ENCODE measurements at regions not wholly inside any gene's neighbourhood (a gene's known extent, or its start where the extent isn't known, plus 50 kb on each side); places are given as distances from the start of the nearest gene placed in this dataset.
A peak's percentile ranks its signal among the peaks of the same experiment; 100 is the strongest.

- Histone ChIP-seq H3K9ac (ENCODE audit: low read length) (no peak overlapping the region), H3K27me3 (ENCODE audit: insufficient read depth, low read length) (peaks cover 29% of the 10 kb centered on the region), H3K27ac (ENCODE audit: low read depth, low read length) (no peak overlapping the region), H3K4me2 (ENCODE audit: low read length) (peak overlapping the region; percentile 46), H3K4me3 (ENCODE audit: insufficient read depth, low read depth, low read length) (no peak overlapping the region), H3K79me2 (ENCODE audit: insufficient read depth, low read length) (no peaks in the 10 kb centered on the region), H2AFZ (ENCODE audit: low read depth, low read length) (no peak overlapping the region), H3K4me1 (ENCODE audit: insufficient read depth, low read length) (no peaks in the 10 kb centered on the region), H4K20me1 (ENCODE audit: insufficient read depth, low read length) (no peaks in the 10 kb centered on the region), H3K36me3 (ENCODE audit: insufficient read depth, low read length) (no peaks in the 10 kb centered on the region), H3K9me3 (ENCODE audit: insufficient read depth, low read depth, low read length) (no peaks in the 10 kb centered on the region)
- FAIRE-seq, result no peak
- Mint-ChIP-seq H3K36me3 (ENCODE audit: low read depth, unreplicated experiment) (no peaks in the 10 kb centered on the region), H3K27ac (ENCODE audit: unreplicated experiment) (no peak overlapping the region), H3K4me1 (ENCODE audit: low read depth, unreplicated experiment) (peaks cover 3% of the 10 kb centered on the region), H3K4me3 (ENCODE audit: unreplicated experiment) (peak overlapping the region; percentile 74), H3K9me3 (ENCODE audit: unreplicated experiment) (no peaks in the 10 kb centered on the region), H3K27me3 (ENCODE audit: low read depth, unreplicated experiment) (peaks cover 78% of the 10 kb centered on the region)
- TF ChIP-seq EZH2 (IDR thresholded peaks at IDR 0.05; ENCODE audit: insufficient read depth, low read length) (peak; percentile 4), CTCF (IDR thresholded peaks at IDR 0.05; ENCODE audit: insufficient read depth, low read depth, low read length) (no peak)
- no peak for DNase-seq (ENCODE audit: low read depth)
Observed at GRCh38 chr10:23694921-23695824, 256.3 kb downstream of the OTUD1 start.

GRCh38 chr10:23695825-23696420 is 257.0 kb downstream of the OTUD1 start:
- DNase-seq (ENCODE audit: low read depth) (no peak), FAIRE-seq (no peak)
- H3K27ac Mint-ChIP-seq (ENCODE audit: unreplicated experiment), result no peak overlapping the region
- peak overlapping the region; percentile 31 for H3K4me3 Mint-ChIP-seq (ENCODE audit: unreplicated experiment)
- TF ChIP-seq EZH2 (IDR thresholded peaks at IDR 0.05; ENCODE audit: insufficient read depth, low read length) (no peak), CTCF (IDR thresholded peaks at IDR 0.05; ENCODE audit: insufficient read depth, low read depth, low read length) (no peak)
- H3K27me3 ChIP-seq (ENCODE audit: insufficient read depth, low read length), result peaks cover 29% of the 10 kb centered on the region
- H3K27ac ChIP-seq (ENCODE audit: low read depth, low read length), result no peak overlapping the region
- H3K4me3 ChIP-seq (ENCODE audit: insufficient read depth, low read depth, low read length), result no peak overlapping the region
- no peak overlapping the region for H3K9ac ChIP-seq (ENCODE audit: low read length)
- no peaks in the 10 kb centered on the region for H3K9me3 Mint-ChIP-seq (ENCODE audit: unreplicated experiment)
- H3K4me1 ChIP-seq (ENCODE audit: insufficient read depth, low read length), result no peaks in the 10 kb centered on the region
- H3K36me3 Mint-ChIP-seq (ENCODE audit: low read depth, unreplicated experiment), result no peaks in the 10 kb centered on the region
- no peak overlapping the region for H3K4me2 ChIP-seq (ENCODE audit: low read length)
- no peaks in the 10 kb centered on the region for H4K20me1 ChIP-seq (ENCODE audit: insufficient read depth, low read length)
- H3K36me3 ChIP-seq (ENCODE audit: insufficient read depth, low read length), result no peaks in the 10 kb centered on the region
- H3K27me3 Mint-ChIP-seq (ENCODE audit: low read depth, unreplicated experiment), result peaks cover 84% of the 10 kb centered on the region
- H2AFZ ChIP-seq (ENCODE audit: low read depth, low read length), result no peak overlapping the region
- H3K9me3 ChIP-seq (ENCODE audit: insufficient read depth, low read depth, low read length), result no peaks in the 10 kb centered on the region
- H3K79me2 ChIP-seq (ENCODE audit: insufficient read depth, low read length), result no peaks in the 10 kb centered on the region
- H3K4me1 Mint-ChIP-seq (ENCODE audit: low read depth, unreplicated experiment), result peaks cover 3% of the 10 kb centered on the region

Measured in astrocyte (in vitro differentiated cells and primary cell).